Esophagus mucosa (tissue), 1 donor: ENCODE measurements at regions not wholly inside any gene's neighbourhood (a gene's known extent, or its start where the extent isn't known, plus 50 kb on each side); places are given as distances from the start of the nearest gene placed in this dataset.

Experiments used
- ATAC-seq: fragments of 200-7000 bp; cut with Tn5 transposase; one replicate; pipeline ENCODE4 v1.9.1; 2020
- donor health status: DM: yes; HTN: yes; CAD: no.

- ATAC-seq = no peak
These were observed 304.3 kb upstream of the SALL1 start for GRCh38 chr16:51455398-51455797.

DNA sequence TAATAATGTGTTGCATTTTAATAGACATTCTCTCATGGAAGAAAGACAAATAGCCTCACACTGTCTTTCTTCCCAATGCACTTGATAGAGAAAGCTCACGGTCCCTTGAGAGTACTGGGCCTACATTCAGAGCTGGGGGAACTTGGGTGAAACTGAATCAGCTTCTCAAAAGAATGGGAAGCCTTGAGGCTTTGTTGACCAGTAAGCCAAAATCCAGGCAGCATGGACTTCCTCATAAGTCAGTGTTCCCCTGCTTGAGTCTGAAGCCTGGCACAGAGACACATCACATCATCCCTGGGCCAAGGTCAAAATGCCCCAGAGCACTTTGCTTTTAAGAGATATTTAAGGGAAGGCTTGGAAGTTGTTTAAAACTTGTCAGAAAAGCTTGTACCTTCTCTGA is 302.2 kb upstream of the SALL1 start:
- no peak for ATAC-seq

GRCh38 chr16:51450909-51451308 is 299.8 kb upstream of the SALL1 start:
- ATAC-seq = no peak

DNA sequence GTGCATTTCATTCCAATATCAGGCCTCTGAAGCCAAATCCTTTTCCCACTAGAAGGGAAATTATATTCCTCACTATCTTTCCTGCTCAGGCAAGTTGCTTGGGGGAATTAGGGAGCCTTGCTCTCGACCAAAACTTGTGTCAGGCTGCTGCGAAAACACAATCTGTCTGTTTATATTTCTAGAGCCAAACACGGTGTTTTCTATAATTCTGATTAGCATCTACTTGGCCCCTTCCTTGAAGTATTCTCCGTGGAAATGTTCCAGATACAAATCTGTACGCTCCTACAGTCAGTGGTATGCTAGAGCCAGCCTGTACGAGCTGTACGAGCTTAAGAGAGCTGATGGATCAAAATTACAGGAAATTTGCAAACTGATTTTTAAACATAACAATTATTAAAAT is 299.3 kb upstream of the SALL1 start:
- no peak for ATAC-seq

GRCh38 chr16:51449441-51449840 is 298.4 kb upstream of the SALL1 start:
- no peak for ATAC-seq

DNA sequence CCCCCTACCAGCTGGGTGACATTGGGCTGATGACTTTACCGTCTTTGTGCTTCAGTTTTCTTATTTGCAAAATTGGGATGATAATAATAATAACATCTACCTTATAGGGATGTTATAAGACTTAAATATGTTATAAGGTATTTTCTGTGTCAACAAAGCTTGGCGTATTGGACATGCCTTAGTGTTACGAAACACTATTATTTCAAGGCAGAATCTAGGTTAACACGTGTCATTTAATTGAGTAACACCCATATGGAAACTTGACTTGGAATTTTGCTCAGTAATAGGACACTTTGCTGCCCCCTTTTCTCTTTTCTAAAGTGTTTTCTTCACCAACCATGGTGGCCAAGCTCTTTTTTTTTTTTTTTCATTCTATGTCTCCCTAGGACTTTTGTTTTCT is 294.2 kb upstream of the SALL1 start:
- ATAC-seq = no peak

DNA sequence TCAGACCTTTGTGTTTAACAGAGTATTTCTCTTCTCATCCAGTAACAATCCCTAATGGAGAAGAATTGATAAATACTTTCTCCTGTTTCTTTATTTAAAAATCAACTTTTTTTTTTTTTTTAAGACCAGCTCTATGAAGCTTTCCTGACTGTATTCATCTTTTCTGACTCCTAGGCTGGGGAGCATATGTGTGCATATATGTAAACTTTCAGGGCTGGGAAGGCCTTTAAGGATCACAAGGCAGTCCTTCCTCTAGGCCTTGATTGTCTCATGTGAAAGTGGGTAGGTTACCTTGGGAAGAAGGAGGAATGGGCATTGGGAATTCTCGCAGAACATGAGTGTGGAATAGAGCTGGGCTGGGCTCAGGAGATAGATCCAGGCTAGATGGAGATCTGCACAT is 292.9 kb upstream of the SALL1 start:
- ATAC-seq = no peak

GRCh38 chr16:51442141-51442870 is 291.2 kb upstream of the SALL1 start:
- ATAC-seq = no peak

DNA sequence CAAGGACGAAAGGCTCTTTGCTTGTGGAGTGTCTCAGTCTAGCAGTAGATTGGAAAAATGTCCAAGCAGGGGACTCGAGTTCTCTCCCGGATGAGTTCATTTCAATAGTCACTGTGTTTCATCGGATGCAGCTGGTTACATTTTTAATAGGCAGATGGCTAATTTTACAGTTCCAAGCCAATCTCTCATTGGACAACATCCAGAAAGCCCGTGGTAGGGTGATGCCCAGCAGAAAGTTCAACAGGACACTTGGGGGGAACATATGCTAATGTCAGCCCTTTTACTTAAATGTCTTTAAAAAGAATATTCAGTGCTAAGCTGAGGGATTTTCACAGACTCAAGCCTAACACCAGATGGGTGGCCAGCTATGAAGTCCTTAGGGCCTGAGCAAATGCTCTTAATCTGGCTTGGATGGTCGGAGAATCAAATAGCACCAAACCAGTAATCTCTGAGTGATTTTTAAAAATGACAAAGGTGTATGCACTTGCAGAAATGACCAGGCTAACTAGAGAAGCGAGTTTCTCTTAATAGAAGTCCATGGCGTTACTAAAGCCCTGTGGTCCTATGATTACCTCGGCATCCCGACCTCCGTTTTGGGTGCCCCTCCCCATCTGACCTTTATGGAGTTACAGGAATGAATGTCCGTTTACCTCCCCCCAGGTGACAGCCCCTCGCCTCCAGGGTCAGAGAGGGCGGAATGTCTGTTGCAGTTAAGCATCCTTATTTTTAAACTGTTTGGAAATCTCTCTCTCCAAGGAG is 289.2 kb upstream of the SALL1 start:
- no peak for ATAC-seq

DNA sequence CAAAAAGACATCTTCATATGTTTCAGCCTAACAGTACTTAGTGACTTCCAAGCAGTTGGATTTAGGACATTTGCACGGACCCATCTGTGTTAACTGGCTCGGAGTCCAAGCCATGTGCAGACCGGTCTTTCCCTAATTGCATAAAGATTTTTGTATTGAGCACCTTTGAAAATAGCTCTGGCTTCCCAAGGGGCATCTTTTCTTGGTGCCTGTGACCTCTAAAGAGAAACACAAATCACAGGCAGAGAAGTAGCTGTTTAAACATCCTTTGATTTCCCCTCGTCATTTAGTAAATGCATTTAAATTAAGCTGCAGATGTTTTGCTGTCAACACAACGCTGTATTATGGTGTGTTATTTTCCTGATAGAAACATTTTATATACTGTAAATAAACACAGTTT is 288.2 kb upstream of the SALL1 start:
- ATAC-seq = no peak

DNA sequence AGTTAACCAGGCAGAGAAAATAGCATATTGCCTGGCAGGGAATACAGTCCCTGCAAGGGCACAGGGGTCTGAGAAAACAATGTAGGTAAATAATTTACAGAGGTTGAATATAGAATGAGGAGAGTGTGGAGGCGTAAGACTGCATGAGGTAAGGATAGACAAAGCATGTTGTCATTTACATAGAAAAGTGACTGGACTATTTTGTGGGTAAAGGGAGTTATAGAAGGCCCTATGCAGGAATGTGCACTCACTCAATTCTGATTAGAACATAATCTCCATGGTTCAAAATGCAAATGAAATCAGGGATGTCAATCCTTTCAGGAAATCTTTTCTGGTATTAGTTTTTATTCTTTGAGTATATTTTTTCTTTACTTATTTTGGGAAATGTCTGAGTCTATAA is 285.7 kb upstream of the SALL1 start:
- no peak for ATAC-seq

GRCh38 chr16:51434567-51435198 is 283.6 kb upstream of the SALL1 start:
- ATAC-seq = no peak

DNA sequence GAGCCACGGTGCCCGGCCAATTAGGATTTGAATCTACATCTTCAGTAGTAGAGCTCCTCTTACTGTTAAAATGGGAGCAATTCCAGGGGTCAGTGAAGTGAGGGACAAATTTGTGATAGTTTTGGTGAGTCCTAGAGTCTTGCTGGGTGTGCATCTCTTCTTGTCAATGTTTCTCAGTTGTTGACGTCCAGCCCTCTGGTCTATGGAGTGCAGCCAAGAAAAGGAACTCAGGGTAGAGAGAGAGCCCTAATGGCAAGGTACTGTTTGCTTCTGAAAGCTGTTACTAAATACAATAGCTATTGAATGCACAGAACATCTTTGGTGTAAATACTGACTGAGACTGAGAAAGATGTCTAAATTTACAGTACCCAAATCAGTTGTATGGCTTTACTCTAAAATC is 282.5 kb upstream of the SALL1 start:
- no peak for ATAC-seq

DNA sequence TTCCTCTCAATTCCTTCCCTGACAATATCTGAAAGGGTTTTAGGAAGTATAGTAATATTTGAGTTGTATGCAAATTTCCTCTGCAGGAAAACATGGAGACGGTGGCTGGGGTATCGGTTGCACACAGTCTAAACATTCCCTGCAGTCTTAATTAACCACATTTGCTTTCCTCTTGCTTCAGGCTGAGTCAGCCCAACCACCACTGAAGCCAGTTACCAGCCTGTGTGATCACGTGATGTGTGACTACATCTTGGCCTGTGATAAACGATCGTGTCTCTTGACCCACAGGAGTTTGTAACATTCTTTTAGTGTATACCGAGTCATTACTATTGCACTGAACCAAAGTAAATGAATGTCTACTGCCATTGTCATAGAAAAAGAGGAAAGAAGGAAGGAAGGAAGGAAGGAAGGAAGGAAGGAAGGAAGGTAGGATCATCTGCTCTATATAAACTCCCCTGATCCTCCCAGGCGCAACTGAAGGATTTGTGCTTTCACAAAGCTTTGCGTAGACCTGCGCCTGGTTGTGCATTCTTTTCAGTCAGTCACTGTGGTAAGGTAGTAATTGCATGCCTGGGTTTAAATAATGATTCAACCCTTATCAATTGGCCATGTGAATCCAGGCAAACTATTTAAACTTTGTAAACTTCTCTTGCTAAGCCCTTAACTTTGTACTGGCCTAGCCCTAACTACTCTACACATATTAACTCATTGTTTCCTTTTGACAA is 280.6 kb upstream of the SALL1 start:
- no peak for ATAC-seq

- ATAC-seq = no peak
These were observed 279.8 kb upstream of the SALL1 start for GRCh38 chr16:51430716-51431369.

DNA sequence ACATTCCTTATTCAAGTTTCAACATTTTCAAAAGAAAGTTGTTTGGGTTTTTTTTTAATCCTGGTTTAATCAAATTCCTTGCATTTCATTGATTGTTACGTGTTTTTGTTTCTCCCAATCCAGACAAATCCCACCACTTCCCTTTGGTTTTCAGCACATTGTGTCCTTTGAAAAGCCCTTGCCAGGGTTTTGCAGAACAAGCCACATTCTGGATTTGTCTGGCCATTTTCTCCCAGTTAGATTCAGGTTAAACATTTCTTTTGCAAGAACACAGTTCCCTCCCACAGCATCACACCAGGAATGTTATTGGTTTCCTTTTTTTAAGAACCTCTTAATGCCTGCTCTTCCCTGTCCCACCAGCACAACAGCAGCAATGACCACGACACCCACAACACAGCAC is 278.0 kb upstream of the SALL1 start:
- no peak for ATAC-seq

DNA sequence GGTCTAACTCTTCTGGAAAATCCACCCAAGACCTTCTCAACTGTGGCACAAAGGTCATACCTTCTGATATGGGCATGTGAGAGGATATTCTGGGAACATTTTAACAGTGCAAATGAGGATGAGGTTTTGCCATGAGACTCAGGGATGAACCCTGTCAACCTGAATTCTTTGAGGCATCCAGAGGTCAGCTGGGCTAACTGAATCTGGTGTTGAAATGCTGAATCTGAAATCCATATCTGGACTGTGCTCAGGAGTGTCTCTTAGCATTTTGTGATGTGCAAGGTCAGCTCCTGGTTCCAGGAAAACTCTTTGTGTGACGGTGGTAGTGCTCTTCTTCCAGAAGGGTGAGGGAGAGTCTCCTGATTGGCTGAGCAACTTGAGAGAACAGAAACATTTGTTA is 276.0 kb upstream of the SALL1 start:
- ATAC-seq = no peak

DNA sequence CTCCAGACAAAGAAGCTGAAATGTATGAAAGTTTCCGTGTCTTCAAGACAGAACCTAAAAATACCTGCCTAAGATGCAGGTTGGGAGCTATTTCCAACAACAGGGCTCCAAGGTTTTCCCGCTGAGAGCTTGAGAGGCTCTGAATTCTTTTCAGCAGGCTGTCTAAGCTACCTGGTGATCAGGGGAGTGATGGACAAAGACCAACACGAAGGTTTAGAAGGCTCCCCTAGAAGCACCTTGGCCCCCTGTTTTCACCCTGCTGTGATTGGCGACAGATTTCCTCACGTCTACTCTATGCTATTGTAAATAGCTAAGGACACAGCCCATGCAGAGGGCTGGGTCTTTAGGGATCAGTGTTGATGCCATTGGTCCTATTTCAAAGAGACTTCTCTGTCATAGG is 275.2 kb upstream of the SALL1 start:
- ATAC-seq = no peak

GRCh38 chr16:51420247-51420646 is 269.2 kb upstream of the SALL1 start:
- no peak for ATAC-seq

DNA sequence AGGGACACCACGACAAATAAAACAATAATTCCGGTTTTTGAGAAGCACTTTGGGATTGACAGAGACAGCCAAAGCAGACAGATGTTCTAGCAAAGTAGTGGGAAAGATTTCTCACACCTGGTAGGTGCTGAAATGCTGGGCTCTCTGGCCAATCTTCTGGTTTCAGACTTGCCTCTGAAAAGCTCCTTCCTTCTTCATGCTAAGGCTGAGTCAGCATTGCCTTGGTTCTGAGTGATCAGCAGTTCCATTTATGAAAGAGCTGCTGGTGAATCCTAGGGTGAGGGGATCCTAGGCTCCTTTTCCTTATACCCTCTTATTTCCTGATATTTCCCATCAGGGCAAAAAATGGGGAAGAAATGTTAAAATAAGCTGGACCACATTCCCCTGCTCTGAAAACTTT is 268.7 kb upstream of the SALL1 start:
- no peak for ATAC-seq

GRCh38 chr16:51418258-51418657 is 267.2 kb upstream of the SALL1 start:
- no peak for ATAC-seq

GRCh38 chr16:51416926-51417325 is 265.9 kb upstream of the SALL1 start:
- ATAC-seq = no peak

DNA sequence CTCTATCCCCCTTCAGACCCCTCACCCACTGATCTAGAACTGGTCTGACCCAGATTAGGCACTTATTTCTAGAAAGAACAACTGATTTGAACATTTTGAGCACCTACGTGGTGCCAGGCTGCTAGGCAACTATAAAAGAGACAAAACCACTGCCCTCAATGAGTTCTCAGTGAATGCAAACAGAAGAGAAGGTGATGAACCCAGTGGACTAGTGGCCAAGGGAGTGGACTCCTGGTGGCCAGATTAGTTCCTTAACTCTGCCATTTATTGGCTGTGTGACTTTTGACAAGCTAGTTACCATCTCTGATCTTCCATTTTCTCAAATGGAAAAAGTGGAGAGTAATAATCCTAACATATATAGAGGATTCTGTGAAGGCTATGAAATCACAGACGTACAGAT is 259.1 kb upstream of the SALL1 start:
- ATAC-seq = no peak
